H1 (cell line): ENCODE measurements at regions not wholly inside any gene's neighbourhood (a gene's known extent, or its start where the extent isn't known, plus 50 kb on each side); places are given as distances from the start of the nearest gene placed in this dataset.

Source experiments
- CTCF ChIA-PET: fragments of 300-600 bp; sonication (Branson Sonifier 250); formaldehyde crosslinking; loops from one replicate; lab custom pipeline; 2021; ENCODE audit not compliant: partially characterized antibody; lab: Charles Lee
- POLR2A ChIA-PET: fragments of 300-600 bp; sonication (Branson Sonifier 250); formaldehyde crosslinking; loops from one replicate; lab custom pipeline; 2021; ENCODE audit warnings: inconsistent platforms; ENCODE audit not compliant: partially characterized antibody; lab: Charles Lee
- DNase-seq, 2 experiments: peaks; one replicate each; pipeline versions ENCODE4 v3.0.0 to v3.0.0-alpha.2; 2010 to 2022; ENCODE audit warnings: low spot score in 2 of 2, low read depth in 1 of 2, mixed read lengths in 1 of 2
- FAIRE-seq: peaks from 2 replicates; lab custom pipeline; 2011; peaks lifted over from hg19 to GRCh38; lab: Jason Lieb, UNC
- H2AFZ ChIP-seq: 2 replicates; pipeline ENCODE4 v1.8.1; 2012; ENCODE audit warnings: low read length, inconsistent platforms
- H2AK5ac ChIP-seq: 2 replicates; pipeline ENCODE4 v1.6.1; 2013; ENCODE audit warnings: low read depth, low read length
- H2BK120ac ChIP-seq: replicated peaks from 2 replicates; pipeline ENCODE3; 2013; ENCODE audit warnings: low read depth, low read length, inconsistent platforms
- H2BK12ac ChIP-seq: 2 replicates; pipeline ENCODE4 v1.6.1; 2013; ENCODE audit warnings: low read depth, low read length
- H2BK15ac ChIP-seq: 2 replicates; pipeline ENCODE4 v1.6.1; 2013; ENCODE audit warnings: low read length
- H2BK20ac ChIP-seq: 2 replicates; pipeline ENCODE4 v1.6.1; 2013; ENCODE audit warnings: low read length
- H2BK5ac ChIP-seq: 2 replicates; pipeline ENCODE4 v1.6.1; 2013; ENCODE audit warnings: low read depth, low read length
- H3K14ac ChIP-seq: 2 replicates; pipeline ENCODE4 v1.6.1; 2013; ENCODE audit warnings: inconsistent platforms; ENCODE audit not compliant: insufficient read length
- H3K18ac ChIP-seq: 2 replicates; pipeline ENCODE4 v1.6.1; 2013; ENCODE audit warnings: low read length; ENCODE audit errors: extremely low read depth
- H3K23ac ChIP-seq: 2 replicates; pipeline ENCODE4 v1.6.1; 2013; ENCODE audit warnings: inconsistent platforms; ENCODE audit not compliant: insufficient read length
- H3K23me2 ChIP-seq: 2 replicates; pipeline ENCODE4 v1.6.1; 2013; ENCODE audit warnings: low read depth, low read length
- H3K27ac ChIP-seq: 2 replicates; pipeline ENCODE4 v1.6.1; 2011; ENCODE audit warnings: low read depth, low read length, inconsistent platforms
- H3K27me3 ChIP-seq, 4 experiments: replicated peaks in 1 of 4; 1 replicate in 1 of 4; 2 replicates in 3 of 4; pipeline versions ENCODE4 v1.6.1 to v1.8.1; 2011 to 2013; ENCODE audit warnings: low read length in 3 of 4, mild to moderate bottlenecking in 3 of 4, inconsistent platforms in 2 of 4, mixed read lengths in 2 of 4, moderate library complexity in 1 of 4; ENCODE audit not compliant: control insufficient read depth in 3 of 4, insufficient read depth in 3 of 4; ENCODE audit errors: extremely low read depth in 1 of 4
- H3K36me3 ChIP-seq, 4 experiments: 2 replicates each; pipeline versions ENCODE4 v1.6.1 to v1.8.1; 2011 to 2013; ENCODE audit warnings: mild to moderate bottlenecking in 4 of 4, low read length in 3 of 4, moderate library complexity in 2 of 4, control low read depth in 1 of 4, inconsistent platforms in 1 of 4; ENCODE audit not compliant: insufficient read depth in 4 of 4, control insufficient read depth in 2 of 4
- H3K4ac ChIP-seq: replicated peaks from 2 replicates; pipeline ENCODE3; 2013; ENCODE audit warnings: low read length, low read depth, mixed read lengths, inconsistent platforms; ENCODE audit not compliant: insufficient read length
- H3K4me1 ChIP-seq, 4 experiments: replicated peaks in 1 of 4; 1 replicate in 1 of 4; 2 replicates in 3 of 4; pipeline versions ENCODE4 v1.6.1 to v1.8.1; 2011 to 2013; ENCODE audit warnings: low read length in 3 of 4, inconsistent platforms in 2 of 4, mixed read lengths in 1 of 4; ENCODE audit not compliant: insufficient read depth in 4 of 4, control insufficient read depth in 3 of 4
- H3K4me2 ChIP-seq, 2 experiments: 2 replicates each; pipeline versions ENCODE4 v1.6.1 to v1.8.1; 2011 to 2013; ENCODE audit warnings: low read depth in 2 of 2, low read length in 2 of 2, control low read depth in 1 of 2, inconsistent platforms in 1 of 2, mild to moderate bottlenecking in 1 of 2; ENCODE audit not compliant: insufficient read depth in 1 of 2
- H3K4me3 ChIP-seq, 4 experiments: fragments of 200-600, 300-600 bp in 1 of 4; sonication (generic), shearing (Covaris generic), sonication (Bioruptor Twin) in 1 of 4; 2 replicates each; pipeline versions ENCODE4 v1.5.1 to v1.8.1; 2011 to 2016; ENCODE audit warnings: low read length in 4 of 4, low read depth in 3 of 4, control low read depth in 2 of 4, inconsistent platforms in 2 of 4, mild to moderate bottlenecking in 2 of 4, mixed read lengths in 1 of 4, moderate library complexity in 1 of 4; ENCODE audit not compliant: insufficient read depth in 2 of 4; ENCODE audit errors: extremely low read depth in 1 of 4
- H3K56ac ChIP-seq: replicated peaks from 2 replicates; pipeline ENCODE3; 2013; ENCODE audit warnings: low read depth, mild to moderate bottlenecking, mixed read lengths, low read length, inconsistent platforms; ENCODE audit not compliant: insufficient read length
- H3K79me1 ChIP-seq: 2 replicates; pipeline ENCODE4 v1.6.1; 2013; ENCODE audit warnings: low read depth, low read length, control low read depth
- H3K79me2 ChIP-seq, 2 experiments: 2 replicates each; pipeline versions ENCODE4 v1.6.1 to v1.8.1; 2012 to 2013; ENCODE audit warnings: low read length in 2 of 2, mild to moderate bottlenecking in 2 of 2, inconsistent platforms in 1 of 2; ENCODE audit not compliant: insufficient read depth in 2 of 2, control insufficient read depth in 1 of 2
- H3K9ac ChIP-seq, 4 experiments: replicated peaks in 1 of 4; 1 replicate in 1 of 4; 2 replicates in 3 of 4; pipeline versions ENCODE4 v1.6.1 to v1.8.1; 2011 to 2013; ENCODE audit warnings: low read depth in 3 of 4, low read length in 3 of 4, control low read depth in 2 of 4, mild to moderate bottlenecking in 2 of 4, moderate library complexity in 2 of 4, inconsistent platforms in 1 of 4; ENCODE audit errors: extremely low read depth in 1 of 4
- H3K9me3 ChIP-seq, 2 experiments: 2 replicates each; pipeline versions ENCODE4 v1.6.1 to v1.8.1; 2012 to 2013; ENCODE audit warnings: mild to moderate bottlenecking in 2 of 2, moderate library complexity in 2 of 2, control low read depth in 1 of 2, inconsistent platforms in 1 of 2, low read depth in 1 of 2, low read length in 1 of 2, mixed read lengths in 1 of 2; ENCODE audit not compliant: insufficient read depth in 2 of 2
- H4K20me1 ChIP-seq, 2 experiments: replicated peaks in 1 of 2; 2 replicates each; pipeline versions ENCODE3 to v1.8.1; 2011 to 2013; ENCODE audit warnings: inconsistent platforms in 2 of 2, low read length in 2 of 2, mild to moderate bottlenecking in 1 of 2; ENCODE audit not compliant: insufficient read depth in 2 of 2, control insufficient read depth in 1 of 2
- H4K5ac ChIP-seq: 2 replicates; pipeline ENCODE4 v1.6.1; 2013; ENCODE audit warnings: low read length, low read depth, mixed read lengths, inconsistent platforms; ENCODE audit not compliant: insufficient read length
- H4K8ac ChIP-seq: 2 replicates; pipeline ENCODE4 v1.8.0; 2013; ENCODE audit warnings: mild to moderate bottlenecking, moderate library complexity, low read length, inconsistent platforms; ENCODE audit not compliant: insufficient read depth; ENCODE audit errors: extremely low read depth
- H4K91ac ChIP-seq: replicated peaks from 2 replicates; pipeline ENCODE3; 2013; ENCODE audit warnings: low read length, mixed read lengths, inconsistent platforms; ENCODE audit not compliant: insufficient read length
- MAFK ChIP-seq: IDR thresholded peaks from 2 replicates; pipeline ENCODE4 v1.6.1; 2012; ENCODE audit warnings: low read depth, mild to moderate bottlenecking, improper control_type of control experiment, low read length
- POLR2A ChIP-seq, 2 experiments: IDR thresholded peaks; 1 replicate in 1 of 2; 2 replicates in 1 of 2; pipeline ENCODE4 v1.6.1; 2011; ENCODE audit warnings: low read depth in 2 of 2, low read length in 2 of 2, mild to moderate bottlenecking in 2 of 2; ENCODE audit errors: control extremely low read depth in 1 of 2
- RNF2 ChIP-seq: fragments of 200-900, 300-1000 bp; sonication (generic); IDR thresholded peaks from 2 replicates; pipeline ENCODE4 v1.7.1; 2016; ENCODE audit warnings: borderline replicate concordance, low read depth, mild to moderate bottlenecking, antibody characterized with exemption, low read length; ENCODE audit not compliant: poor library complexity, severe bottlenecking; ENCODE audit errors: missing control alignments
- SIRT6 ChIP-seq: IDR thresholded peaks from one replicate; pipeline ENCODE4 v1.7.1; 2012; ENCODE audit warnings: low read length, inconsistent platforms
- SP2 ChIP-seq: IDR thresholded peaks from 2 replicates; pipeline ENCODE4 v1.6.1; 2012; ENCODE audit warnings: mild to moderate bottlenecking, low read length, inconsistent platforms
- ZNF274 ChIP-seq: IDR thresholded peaks from 2 replicates; pipeline ENCODE4 v1.7.0; 2012; ENCODE audit warnings: low read length, borderline replicate concordance; ENCODE audit errors: extremely low read depth
- WGBS, 2 experiments: shearing (Covaris generic) in 1 of 2; methylation state at CpG; one replicate each; pipeline versions ENCODE4 v1.1.6 to v1.1.7; 2013 to 2015; ENCODE audit warnings: low lambda C conversion rate in 2 of 2, mixed read lengths in 2 of 2, inconsistent platforms in 1 of 2, low coverage in 1 of 2, missing lambda C conversion rate in 1 of 2; ENCODE audit not compliant: insufficient replicate concordance in 2 of 2, insufficient coverage in 1 of 2, insufficient read length in 1 of 2; ENCODE audit errors: extremely low coverage in 1 of 2, missing lambda C conversion rate in 1 of 2; 5-methylcytosine and 5-hydroxymethylcytosine counted together

GRCh38 chr2:191497822-191498221 is 180.1 kb upstream of the NABP1 start:
- no peak for DNase-seq
- H3K4me3 ChIP-seq: no peak overlapping the region
- H3K18ac ChIP-seq: no peak overlapping the region
- no peak overlapping the region for H2BK5ac ChIP-seq
- no peak overlapping the region for H4K5ac ChIP-seq
- no peak overlapping the region for H2BK120ac ChIP-seq
- H3K27me3 ChIP-seq: no peaks in the 10 kb centered on the region
- no peak overlapping the region for H3K4ac ChIP-seq
- H3K23ac ChIP-seq: no peak overlapping the region
- no peak for FAIRE-seq
- no peak overlapping the region for H3K14ac ChIP-seq
- H3K9me3 ChIP-seq: no peaks in the 10 kb centered on the region
- 83% methylated on average over 3 of the region's 3 CpGs; no CpG with 5 or more reads in 1 of the 2 experiments for WGBS, 2 experiments
- peaks cover 0 to 5% (median 1%) of the 10 kb centered on the region in 4 experiments; a peak in 4 of 7 replicates for H3K4me1 ChIP-seq
- no peak overlapping the region for H2BK20ac ChIP-seq
- H3K79me2 ChIP-seq: no peaks in the 10 kb centered on the region
- H3K23me2 ChIP-seq: no peaks in the 10 kb centered on the region
- no peak overlapping the region for H4K8ac ChIP-seq
- H3K56ac ChIP-seq: no peak overlapping the region
- H4K91ac ChIP-seq: no peak overlapping the region
- ChIA-PET CTCF (interaction anchor here (0.6 to 1.4 kb wide), 4 partner anchors 15 to 327 kb away, joined by 3 to 5 read pairs (median 3); no protein-coding TSS in a partner anchor), POLR2A (no interaction called here)
- H2BK12ac ChIP-seq: no peak overlapping the region
- H3K9ac ChIP-seq: no peak overlapping the region
- H3K36me3 ChIP-seq: no peaks in the 10 kb centered on the region
- no peak overlapping the region for H2AK5ac ChIP-seq
- no peaks in the 10 kb centered on the region for H3K79me1 ChIP-seq
- no peak overlapping the region for H2AFZ ChIP-seq
- no peak overlapping the region for H3K27ac ChIP-seq
- H4K20me1 ChIP-seq: no peaks in the 10 kb centered on the region
- no peak overlapping the region for H2BK15ac ChIP-seq
- H3K4me2 ChIP-seq: no peak overlapping the region
- no peak for TF ChIP-seq RNF2
- TF ChIP-seq POLR2A (IDR thresholded peaks at IDR 0.05; ENCODE audit: control extremely low read depth in 1 of 2, low read depth in 2 of 2, low read length in 2 of 2): no peak
- no peak for TF ChIP-seq ZNF274
- TF ChIP-seq SP2: no peak
- TF ChIP-seq MAFK: no peak
- no peak for TF ChIP-seq SIRT6
